GM12878 (cell line): ENCODE measurements at regions not wholly inside any gene's neighbourhood (a gene's known extent, or its start where the extent isn't known, plus 50 kb on each side); places are given as distances from the start of the nearest gene placed in this dataset.

ENCODE experiments used
- ATAC-seq: fragments of 200-7000 bp; cut with Tn5 transposase; 3 replicates; pipeline ENCODE4 v1.9.1; 2020; ENCODE audit warnings: mild to moderate bottlenecking, moderate library complexity
- BruUV-seq: library from RNA; stranded (reverse); fragments of 400-500 nt; replicated peaks from 2 replicates; lab custom pipeline; 2021; lab: Mats Ljungman, UMichigan
- CTCF ChIA-PET: fragments of 300-600 bp; sonication (Branson Sonifier 250); formaldehyde crosslinking; extraction: SDS; loops from one replicate; lab custom pipeline; 2021; ENCODE audit warnings: inconsistent platforms; lab: Yijun Ruan, JAX
- POLR2A ChIA-PET: fragments of 350-600 bp; formaldehyde crosslinking; extraction: SDS; loops from one replicate; lab custom pipeline; 2021; ENCODE audit warnings: inconsistent platforms; lab: Charles Lee
- RAD21 ChIA-PET: fragments of 300-600 bp; sonication (Branson Sonifier 250); formaldehyde crosslinking; loops from one replicate; lab custom pipeline; 2023; ENCODE audit warnings: antibody characterized with exemption; ENCODE audit not compliant: unreplicated experiment; lab: Charles Lee
- SMC1A ChIA-PET: fragments of 300-600 bp; sonication (Branson Sonifier 250); formaldehyde crosslinking; loops from one replicate; lab custom pipeline; 2023; ENCODE audit not compliant: unreplicated experiment, uncharacterized antibody; lab: Charles Lee
- DNase-seq: peaks from one replicate; pipeline ENCODE4 v3.0.0-alpha.2; 2011; ENCODE audit warnings: low read depth, low spot score
- FAIRE-seq: peaks from 3 replicates; lab custom pipeline; 2011; peaks lifted over from hg19 to GRCh38; lab: Jason Lieb, UNC
- H2AFZ ChIP-seq: 2 replicates; pipeline ENCODE4 v1.6.0; 2011; ENCODE audit warnings: low read depth, low read length, control low read depth; ENCODE audit not compliant: control insufficient read depth
- H3K27ac ChIP-seq: 2 replicates; pipeline ENCODE4 v1.5.1; 2011; ENCODE audit warnings: control low read depth; ENCODE audit not compliant: control insufficient read depth, insufficient read depth
- H3K27me3 ChIP-seq, 2 experiments: replicated peaks in 1 of 2; 2 replicates each; pipeline versions ENCODE4 v1.6.0 to v1.6.1; 2011; ENCODE audit warnings: low read length in 1 of 2; ENCODE audit not compliant: control insufficient read depth in 2 of 2, insufficient read depth in 2 of 2
- H3K36me3 ChIP-seq, 2 experiments: 2 replicates each; pipeline ENCODE4 v1.5.1; 2011; ENCODE audit warnings: low read length in 1 of 2; ENCODE audit not compliant: control insufficient read depth in 2 of 2, insufficient read depth in 2 of 2
- H3K4me1 ChIP-seq: 2 replicates; pipeline ENCODE4 v1.6.1; 2011; ENCODE audit warnings: mild to moderate bottlenecking, low read length, moderate library complexity, mixed read lengths; ENCODE audit not compliant: control insufficient read depth, insufficient read depth
- H3K4me2 ChIP-seq: 2 replicates; pipeline ENCODE4 v1.6.0; 2011; ENCODE audit warnings: control low read depth; ENCODE audit not compliant: control insufficient read depth, insufficient read depth
- H3K4me3 ChIP-seq: fragments of 200-600 bp; sonication (generic); 2 replicates; pipeline ENCODE4 v1.5.1; 2016
- H3K79me2 ChIP-seq: 2 replicates; pipeline ENCODE4 v1.6.0; 2011; ENCODE audit warnings: low read length; ENCODE audit not compliant: control insufficient read depth, insufficient read depth
- H3K9ac ChIP-seq: 2 replicates; pipeline ENCODE4 v1.8.0; 2011; ENCODE audit warnings: low read length, control low read depth, mixed read lengths; ENCODE audit not compliant: control insufficient read depth, insufficient read depth
- H3K9me3 ChIP-seq: replicated peaks from 3 replicates; pipeline ENCODE4 v1.5.1; 2011; ENCODE audit warnings: mild to moderate bottlenecking, low read length; ENCODE audit not compliant: control insufficient read depth, insufficient read depth
- H4K20me1 ChIP-seq: 2 replicates; pipeline ENCODE4 v1.6.0; 2011; ENCODE audit not compliant: control insufficient read depth, insufficient read depth
- IKZF1 ChIP-seq: fragments of 450-650 bp; conservative IDR thresholded peaks from 2 replicates; pipeline ENCODE4 v1.6.1; 2017; ENCODE audit warnings: antibody characterized with exemption, mild to moderate bottlenecking
- IKZF2 ChIP-seq, 2 experiments: fragments of 450-650 bp; IDR thresholded peaks; 2 replicates each; pipeline ENCODE4 v1.6.1; 2017; ENCODE audit warnings: mild to moderate bottlenecking in 2 of 2, moderate library complexity in 2 of 2
- JUND ChIP-seq: IDR thresholded peaks from 2 replicates; pipeline ENCODE4 v1.6.1; 2012; ENCODE audit warnings: low read depth, mild to moderate bottlenecking, low read length, improper control_type of control experiment, moderate library complexity
- MTA2 ChIP-seq: fragments of 450-650 bp; IDR thresholded peaks from 2 replicates; pipeline ENCODE4 v1.6.1; 2016; ENCODE audit warnings: low read depth, mild to moderate bottlenecking, moderate library complexity
- ZNF24 ChIP-seq: fragments of 450-650 bp; IDR thresholded peaks from 2 replicates; pipeline ENCODE4 v1.6.1; 2017; ENCODE audit warnings: antibody characterized with exemption, mild to moderate bottlenecking
- WGBS: methylation state at CpG from one replicate; pipeline ENCODE4 v1.1.6; 2016; ENCODE audit warnings: low lambda C conversion rate; ENCODE audit not compliant: insufficient replicate concordance, insufficient coverage; ENCODE audit errors: missing lambda C conversion rate; 5-methylcytosine and 5-hydroxymethylcytosine counted together
- in situ Hi-C: fragments of 300-500 bp; cut with MboI; formaldehyde crosslinking; loops from 9 replicates; pipeline ENCODE4 v1.14.3; 2018; ENCODE audit warnings: mixed read lengths
- intact Hi-C: fragments of 100-400 bp; cut with micrococcal nuclease; formaldehyde crosslinking; loops from one replicate; pipeline ENCODE4 v1.14.2; 2022; ENCODE audit not compliant: unreplicated experiment
- TF ChIP-seq, protein P1 (sequence below): fragments of 450-650 bp; IDR thresholded peaks from 2 replicates; pipeline ENCODE4 v1.6.1; 2016; ENCODE audit warnings: mild to moderate bottlenecking

DNA sequence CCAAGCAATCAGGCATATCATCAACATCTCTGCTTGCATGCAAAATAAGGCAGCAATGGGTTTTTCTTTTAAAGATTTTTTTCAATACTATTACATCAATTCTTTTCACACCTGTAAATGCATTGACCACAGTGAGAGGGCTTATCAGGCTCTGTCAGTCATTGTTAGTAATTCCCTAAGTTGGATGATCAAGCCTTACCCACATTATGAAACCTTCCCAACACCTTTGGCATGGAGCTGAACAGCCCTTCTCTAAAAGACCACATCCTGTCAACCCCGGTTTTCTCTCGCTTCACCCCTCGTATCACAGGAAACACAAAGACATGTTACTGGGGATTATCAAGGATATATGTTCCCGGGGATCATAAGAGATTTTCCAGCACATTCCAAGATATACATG is 135.2 kb upstream of the SLC24A5 start:
- POLR2A ChIA-PET = no interaction called here
- no peak overlapping the region for H2AFZ ChIP-seq
- SMC1A ChIA-PET = interaction anchor here (0.7 to 3.7 kb wide), 2 partner anchors 790 kb away, joined by 3 to 33 read pairs; no protein-coding TSS in a partner anchor
- H3K4me2 ChIP-seq = no peak overlapping the region
- H3K27me3 ChIP-seq = no peaks in the 10 kb centered on the region
- H3K79me2 ChIP-seq = no peaks in the 10 kb centered on the region
- H3K4me1 ChIP-seq = no peaks in the 10 kb centered on the region
- no peak overlapping the region for H3K4me3 ChIP-seq
- no TSS peak for BruUV-seq
- in situ Hi-C loops = loop anchor here (10.0 to 25.0 kb wide), 2 partner anchors 511 to 1673 kb away; no protein-coding TSS in a partner anchor
- 32% methylated on average over 4 of the region's 4 CpGs for WGBS
- H3K36me3 ChIP-seq = no peaks in the 10 kb centered on the region
- no peak for FAIRE-seq
- no peak for DNase-seq
- CTCF ChIA-PET = interaction anchor here (0.8 to 4.6 kb wide), 4 partner anchors 73 to 790 kb away, joined by 4 to 63 read pairs (median 16); no protein-coding TSS in a partner anchor
- no peaks in the 10 kb centered on the region for H4K20me1 ChIP-seq
- no peaks in the 10 kb centered on the region for H3K9me3 ChIP-seq
- TF ChIP-seq, protein P1, sequence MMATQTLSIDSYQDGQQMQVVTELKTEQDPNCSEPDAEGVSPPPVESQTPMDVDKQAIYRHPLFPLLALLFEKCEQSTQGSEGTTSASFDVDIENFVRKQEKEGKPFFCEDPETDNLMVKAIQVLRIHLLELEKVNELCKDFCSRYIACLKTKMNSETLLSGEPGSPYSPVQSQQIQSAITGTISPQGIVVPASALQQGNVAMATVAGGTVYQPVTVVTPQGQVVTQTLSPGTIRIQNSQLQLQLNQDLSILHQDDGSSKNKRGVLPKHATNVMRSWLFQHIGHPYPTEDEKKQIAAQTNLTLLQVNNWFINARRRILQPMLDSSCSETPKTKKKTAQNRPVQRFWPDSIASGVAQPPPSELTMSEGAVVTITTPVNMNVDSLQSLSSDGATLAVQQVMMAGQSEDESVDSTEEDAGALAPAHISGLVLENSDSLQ = peak; percentile 49; the same call in 1 of the 2 replicates
- peak; percentile 24 to 26; a peak in 1 of 4 replicates for TF ChIP-seq IKZF2 (IDR thresholded peaks at IDR 0.05)
- TF ChIP-seq JUND = no peak
- TF ChIP-seq IKZF1 = peak; percentile 43; the same call in 1 of the 2 replicates
- TF ChIP-seq ZNF24 = no peak
- TF ChIP-seq MTA2 = 0 out of 2 replicates have a peak, but pooled peaks have one; percentile 12
- intact Hi-C loops = loop anchor here (5.0 kb wide), 2 partner anchors 73 to 102 kb away; no protein-coding TSS in a partner anchor
- H3K27ac ChIP-seq = no peak overlapping the region
- no peak for ATAC-seq
- H3K9ac ChIP-seq = no peak overlapping the region
- RAD21 ChIA-PET = interaction anchor here (1.3 kb wide), 1 partner anchor 73 kb away, joined by 4 read pairs; no protein-coding TSS in a partner anchor
